OCI-LY7 (cell line): ENCODE measurements at regions not wholly inside any gene's neighbourhood (a gene's known extent, or its start where the extent isn't known, plus 50 kb on each side); places are given as distances from the start of the nearest gene placed in this dataset.

ENCODE experiments used
- BruUV-seq: library from RNA; stranded (reverse); fragments of 400-500 nt; replicated peaks from 2 replicates; lab custom pipeline; 2021; lab: Mats Ljungman, UMichigan
- CTCF ChIA-PET: fragments of 300-600 bp; sonication (Branson Sonifier 250); formaldehyde crosslinking; loops from one replicate; lab custom pipeline; 2022; ENCODE audit warnings: antibody characterized with exemption; ENCODE audit not compliant: unreplicated experiment; lab: Charles Lee
- POLR2A ChIA-PET: fragments of 300-600 bp; sonication (Branson Sonifier 250); formaldehyde crosslinking; loops from one replicate; lab custom pipeline; 2022; ENCODE audit warnings: antibody characterized with exemption; lab: Charles Lee
- DNase-seq: peaks from one replicate; pipeline ENCODE4 v3.0.0-alpha.2; 2015; ENCODE audit warnings: low spot score
- H2AFZ ChIP-seq: fragments of 200-600 bp; sonication (generic), shearing (Covaris generic); 2 replicates; pipeline ENCODE4 v1.6.1; 2014; ENCODE audit warnings: mild to moderate bottlenecking, antibody characterized with exemption, low read length, moderate library complexity
- H3K27ac ChIP-seq: fragments of 200-600 bp; sonication (generic); 2 replicates; pipeline ENCODE4 v1.5.1; 2014; ENCODE audit warnings: mixed run types, low read depth, mild to moderate bottlenecking, moderate library complexity, low read length, inconsistent platforms; ENCODE audit not compliant: poor library complexity, severe bottlenecking
- H3K36me3 ChIP-seq: fragments of 200-600 bp; sonication (generic); 2 replicates; pipeline ENCODE4 v1.6.1; 2014; ENCODE audit warnings: mild to moderate bottlenecking, antibody characterized with exemption, low read length, moderate library complexity, mixed read lengths; ENCODE audit not compliant: insufficient read depth
- H3K4me1 ChIP-seq: fragments of 200-600 bp; sonication (generic); 2 replicates; pipeline ENCODE4 v1.5.1; 2014; ENCODE audit warnings: mild to moderate bottlenecking, low read length; ENCODE audit not compliant: insufficient read depth, poor library complexity, severe bottlenecking
- H3K4me2 ChIP-seq: fragments of 200-600 bp; sonication (generic); 2 replicates; pipeline ENCODE4 v1.6.1; 2014; ENCODE audit warnings: mild to moderate bottlenecking, low read length
- H3K4me3 ChIP-seq: fragments of 200-600 bp; sonication (generic); 2 replicates; pipeline ENCODE4 v1.5.1; 2014; ENCODE audit warnings: mild to moderate bottlenecking, low read depth, low read length; ENCODE audit not compliant: poor library complexity, severe bottlenecking
- H3K79me2 ChIP-seq: fragments of 200-600 bp; sonication (generic); 2 replicates; pipeline ENCODE4 v1.6.1; 2016; ENCODE audit warnings: low read depth, mild to moderate bottlenecking, low read length, moderate library complexity, mixed read lengths; ENCODE audit not compliant: insufficient read depth
- H3K9me2 ChIP-seq: fragments of 200-600 bp; sonication (generic); 2 replicates; pipeline ENCODE4 v1.6.1; 2016; ENCODE audit warnings: mild to moderate bottlenecking, low read length, mixed read lengths; ENCODE audit not compliant: insufficient read depth
- H3K9me3 ChIP-seq: fragments of 200-600 bp; sonication (generic); 2 replicates; pipeline ENCODE4 v1.6.1; 2014; ENCODE audit warnings: mild to moderate bottlenecking, mixed run types, low read length, mixed read lengths
- H4K20me1 ChIP-seq: fragments of 200-600 bp; sonication (generic); 2 replicates; pipeline ENCODE4 v1.6.1; 2014; ENCODE audit warnings: mild to moderate bottlenecking, antibody characterized with exemption, low read length, moderate library complexity, mixed read lengths; ENCODE audit not compliant: insufficient read depth
- CTCF ChIP-seq: fragments of 200-600 bp; sonication (generic); conservative IDR thresholded peaks from 2 replicates; pipeline ENCODE4 v1.5.1; 2014; ENCODE audit warnings: mild to moderate bottlenecking, antibody characterized with exemption, low read length, moderate library complexity, mixed read lengths
- EZH2phosphoT487 ChIP-seq: fragments of 200-600 bp; sonication (generic); IDR thresholded peaks from 2 replicates; pipeline ENCODE4 v1.6.1; 2018; ENCODE audit warnings: low read depth, borderline replicate concordance, mild to moderate bottlenecking, mixed run types, antibody characterized with exemption, low read length, moderate library complexity, mixed read lengths
- intact Hi-C: fragments of 100-400 bp; cut with micrococcal nuclease; formaldehyde crosslinking; loops from one replicate; pipeline ENCODE4 v1.10.0; 2022; ENCODE audit not compliant: unreplicated experiment

GRCh38 chr9:32703635-32704034 lies 68.2 kb upstream of the TAF1L start:
- Histone ChIP-seq H3K27ac (no peak overlapping the region), H4K20me1 (no peaks in the 10 kb centered on the region), H3K36me3 (no peaks in the 10 kb centered on the region), H3K9me3 (no peaks in the 10 kb centered on the region), H3K4me1 (no peaks in the 10 kb centered on the region), H3K79me2 (no peaks in the 10 kb centered on the region), H2AFZ (no peak overlapping the region), H3K4me3 (no peak overlapping the region), H3K9me2 (no peaks in the 10 kb centered on the region), H3K4me2 (no peak overlapping the region)
- POLR2A ChIA-PET, result no interaction called here
- DNase-seq, result peak; percentile 33
- intact Hi-C loops, result loop anchor here (2.0 to 10.0 kb wide), 3 partner anchors 115 to 329 kb away; no protein-coding TSS in a partner anchor
- CTCF ChIA-PET, result no interaction called here
- TF ChIP-seq CTCF (peak; percentile 61), EZH2phosphoT487 (no peak)
- BruUV-seq, result no TSS peak

DNA sequence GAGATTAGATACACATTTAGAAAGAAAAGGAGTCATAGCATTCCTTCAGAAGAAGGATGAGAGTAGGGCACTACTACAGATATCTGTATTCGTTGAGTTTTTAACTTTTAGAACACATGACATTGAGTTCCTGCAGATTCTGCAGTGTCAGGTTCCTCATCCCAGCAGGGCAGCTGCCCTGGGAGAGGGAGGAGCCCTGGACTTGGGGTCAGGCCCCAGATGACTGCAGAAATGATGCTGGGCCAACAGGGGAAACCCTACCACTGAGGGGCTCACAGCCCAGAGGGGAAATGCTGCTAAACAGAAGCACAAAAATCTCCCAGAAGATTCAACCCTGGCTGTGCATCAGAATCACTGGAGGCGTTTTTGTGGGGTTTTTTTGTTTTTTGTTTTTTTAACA lies 68.9 kb upstream of the TAF1L start:
- H4K20me1 ChIP-seq, result no peaks in the 10 kb centered on the region
- ChIA-PET POLR2A (no interaction called here), CTCF (no interaction called here)
- no peak for DNase-seq
- no peaks in the 10 kb centered on the region for H3K36me3 ChIP-seq
- no peaks in the 10 kb centered on the region for H3K9me3 ChIP-seq
- H2AFZ ChIP-seq, result no peak overlapping the region
- intact Hi-C loops, result loop anchor here (10.0 kb wide), 2 partner anchors 260 to 330 kb away; no protein-coding TSS in a partner anchor
- H3K4me2 ChIP-seq, result no peak overlapping the region
- H3K79me2 ChIP-seq, result no peaks in the 10 kb centered on the region
- TF ChIP-seq EZH2phosphoT487, result no peak
- TF ChIP-seq CTCF, result no peak
- BruUV-seq, result no TSS peak
- no peak overlapping the region for H3K27ac ChIP-seq
- H3K4me1 ChIP-seq, result no peaks in the 10 kb centered on the region
- no peaks in the 10 kb centered on the region for H3K9me2 ChIP-seq
- H3K4me3 ChIP-seq, result no peak overlapping the region

- Histone ChIP-seq H3K27ac (no peak overlapping the region), H3K4me1 (no peaks in the 10 kb centered on the region), H4K20me1 (no peaks in the 10 kb centered on the region), H3K4me3 (no peak overlapping the region), H3K9me3 (no peaks in the 10 kb centered on the region), H2AFZ (no peak overlapping the region), H3K9me2 (no peaks in the 10 kb centered on the region), H3K4me2 (no peak overlapping the region), H3K79me2 (no peaks in the 10 kb centered on the region), H3K36me3 (no peaks in the 10 kb centered on the region)
- intact Hi-C loops, result loop anchor here (10.0 kb wide), 2 partner anchors 260 to 330 kb away; no protein-coding TSS in a partner anchor
- CTCF ChIA-PET, result no interaction called here
- no peak for TF ChIP-seq EZH2phosphoT487
- no peak for TF ChIP-seq CTCF
- BruUV-seq, result no TSS peak
- POLR2A ChIA-PET, result no interaction called here
- DNase-seq, result no peak
These were observed 69.6 kb upstream of the TAF1L start for GRCh38 chr9:32705059-32705458.
